ENCODE measurements at regions not wholly inside any gene's neighbourhood (a gene's known extent, or its start where the extent isn't known, plus 50 kb on each side); places are given as distances from the start of the nearest gene placed in this dataset.
"Not testable (repeated sequence)": the region's sequence is repeated elsewhere in the genome, so short reads cannot be mapped to it uniquely, and the experiment has no call there.

GRCh38 chr13:99736541-99736940 lies 235.0 kb downstream of the ZIC5 start:
- WGBS, result 75% methylated on average over 3 of the region's 3 CpGs
- Histone ChIP-seq H3K4me3 (ENCODE audit: low read length) (no peak overlapping the region), H3K27me3 (ENCODE audit: insufficient read depth, low read length) (no peaks in the 10 kb centered on the region)

GRCh38 chr13:99734013-99734693 lies 232.9 kb downstream of the TM9SF2 start:
- Histone ChIP-seq H3K4me3 (ENCODE audit: low read length) (peak overlapping the region; percentile 35; the same call in 1 of the 2 replicates), H3K9ac (ENCODE audit: low read depth, low read length) (peak overlapping the region; percentile 60; the same call in 1 of the 2 replicates), H3K9me3 (ENCODE audit: insufficient read depth, low read depth, low read length) (no peaks in the 10 kb centered on the region), H3K27ac (ENCODE audit: low read depth, low read length) (peak overlapping the region; percentile 53), H3K27me3 (ENCODE audit: insufficient read depth, low read length) (no peaks in the 10 kb centered on the region), H3K36me3 (ENCODE audit: insufficient read depth, low read length) (no peaks in the 10 kb centered on the region), H3K4me1 (ENCODE audit: insufficient read depth, low read length) (peaks cover 49% of the 10 kb centered on the region)
- whole genome bisulfite sequencing, result 22% methylated on average over 6 of the region's 7 CpGs

More at GRCh38 chr13:99736541-99736940, 235.0 kb downstream of the ZIC5 start:
- Histone ChIP-seq H3K36me3 (ENCODE audit: insufficient read depth, low read length) (no peaks in the 10 kb centered on the region), H3K27ac (ENCODE audit: low read depth, low read length) (no peak overlapping the region), H3K9ac (ENCODE audit: low read depth, low read length) (no peak overlapping the region), H3K4me1 (ENCODE audit: insufficient read depth, low read length) (peaks cover 51% of the 10 kb centered on the region), H3K9me3 (ENCODE audit: insufficient read depth, low read depth, low read length) (no peaks in the 10 kb centered on the region)

GRCh38 chr13:99733346-99733745 lies 232.1 kb downstream of the TM9SF2 start:
- H3K27ac ChIP-seq (ENCODE audit: low read depth, low read length), result peak overlapping the region; percentile 53
- H3K9me3 ChIP-seq (ENCODE audit: insufficient read depth, low read depth, low read length), result no peaks in the 10 kb centered on the region
- H3K27me3 ChIP-seq (ENCODE audit: insufficient read depth, low read length), result no peaks in the 10 kb centered on the region
- H3K4me3 ChIP-seq (ENCODE audit: low read length), result no peak overlapping the region
- WGBS, result 92% methylated on average over 7 of the region's 7 CpGs
- no peak overlapping the region for H3K9ac ChIP-seq (ENCODE audit: low read depth, low read length)
- H3K36me3 ChIP-seq (ENCODE audit: insufficient read depth, low read length), result no peaks in the 10 kb centered on the region
- peaks cover 44% of the 10 kb centered on the region for H3K4me1 ChIP-seq (ENCODE audit: insufficient read depth, low read length)

- H3K27ac ChIP-seq (ENCODE audit: low read depth, low read length), result no peak overlapping the region
- no peak overlapping the region for H3K4me3 ChIP-seq (ENCODE audit: low read length)
- H3K9ac ChIP-seq (ENCODE audit: low read depth, low read length), result no peak overlapping the region
- no peaks in the 10 kb centered on the region for H3K36me3 ChIP-seq (ENCODE audit: insufficient read depth, low read length)
- peaks cover 49% of the 10 kb centered on the region for H3K4me1 ChIP-seq (ENCODE audit: insufficient read depth, low read length)
- 46% methylated on average over 4 of the region's 4 CpGs for WGBS
- no peaks in the 10 kb centered on the region for H3K9me3 ChIP-seq (ENCODE audit: insufficient read depth, low read depth, low read length)
- no peaks in the 10 kb centered on the region for H3K27me3 ChIP-seq (ENCODE audit: insufficient read depth, low read length)
These were observed 230.5 kb downstream of the TM9SF2 start for GRCh38 chr13:99731747-99732146.

GRCh38 chr13:99730403-99730802 lies 229.1 kb downstream of the TM9SF2 start:
- no peaks in the 10 kb centered on the region for H3K36me3 ChIP-seq (ENCODE audit: insufficient read depth, low read length)
- no peak overlapping the region for H3K4me3 ChIP-seq (ENCODE audit: low read length)
- no peaks in the 10 kb centered on the region for H3K9me3 ChIP-seq (ENCODE audit: insufficient read depth, low read depth, low read length)
- no peaks in the 10 kb centered on the region for H3K27me3 ChIP-seq (ENCODE audit: insufficient read depth, low read length)
- WGBS, result 93% methylated on average over 11 of the region's 11 CpGs
- H3K27ac ChIP-seq (ENCODE audit: low read depth, low read length), result no peak overlapping the region
- H3K9ac ChIP-seq (ENCODE audit: low read depth, low read length), result no peak overlapping the region
- H3K4me1 ChIP-seq (ENCODE audit: insufficient read depth, low read length), result peaks cover 58% of the 10 kb centered on the region

GRCh38 chr13:99729745-99730144 lies 228.5 kb downstream of the TM9SF2 start:
- no peak overlapping the region for H3K4me3 ChIP-seq (ENCODE audit: low read length)
- H3K27me3 ChIP-seq (ENCODE audit: insufficient read depth, low read length), result no peaks in the 10 kb centered on the region
- peaks cover 62% of the 10 kb centered on the region for H3K4me1 ChIP-seq (ENCODE audit: insufficient read depth, low read length)
- 94% methylated on average over 16 of the region's 16 CpGs for WGBS
- no peaks in the 10 kb centered on the region for H3K9me3 ChIP-seq (ENCODE audit: insufficient read depth, low read depth, low read length)
- no peak overlapping the region for H3K9ac ChIP-seq (ENCODE audit: low read depth, low read length)
- H3K36me3 ChIP-seq (ENCODE audit: insufficient read depth, low read length), result no peaks in the 10 kb centered on the region
- H3K27ac ChIP-seq (ENCODE audit: low read depth, low read length), result no peak overlapping the region

GRCh38 chr13:99727651-99728050 lies 226.4 kb downstream of the TM9SF2 start:
- WGBS, result 91% methylated on average over 6 of the region's 6 CpGs
- H3K9ac ChIP-seq (ENCODE audit: low read depth, low read length); H3K36me3 ChIP-seq (ENCODE audit: insufficient read depth, low read length); H3K4me3 ChIP-seq (ENCODE audit: low read length); H3K27me3 ChIP-seq (ENCODE audit: insufficient read depth, low read length); H3K27ac ChIP-seq (ENCODE audit: low read depth, low read length); H3K9me3 ChIP-seq (ENCODE audit: insufficient read depth, low read depth, low read length): not testable (repeated sequence)
- peaks cover 62% of the 10 kb centered on the region for H3K4me1 ChIP-seq (ENCODE audit: insufficient read depth, low read length)

- peaks cover 62% of the 10 kb centered on the region for H3K4me1 ChIP-seq (ENCODE audit: insufficient read depth, low read length)
- H3K4me3 ChIP-seq (ENCODE audit: low read length), result no peak overlapping the region
- no peaks in the 10 kb centered on the region for H3K27me3 ChIP-seq (ENCODE audit: insufficient read depth, low read length)
- no peak overlapping the region for H3K9ac ChIP-seq (ENCODE audit: low read depth, low read length)
- WGBS, result 58% methylated on average over 10 of the region's 10 CpGs
- peak overlapping the region; percentile 37 for H3K27ac ChIP-seq (ENCODE audit: low read depth, low read length)
- no peaks in the 10 kb centered on the region for H3K9me3 ChIP-seq (ENCODE audit: insufficient read depth, low read depth, low read length)
- no peaks in the 10 kb centered on the region for H3K36me3 ChIP-seq (ENCODE audit: insufficient read depth, low read length)
These were observed 225.1 kb downstream of the TM9SF2 start for GRCh38 chr13:99726282-99726894.

GRCh38 chr13:99725644-99726043 lies 224.4 kb downstream of the TM9SF2 start:
- 83% methylated on average over 11 of the region's 11 CpGs for WGBS
- peak overlapping the region; percentile 14 for H3K27ac ChIP-seq (ENCODE audit: low read depth, low read length)
- H3K4me1 ChIP-seq (ENCODE audit: insufficient read depth, low read length), result peaks cover 64% of the 10 kb centered on the region
- H3K27me3 ChIP-seq (ENCODE audit: insufficient read depth, low read length), result no peaks in the 10 kb centered on the region
- no peaks in the 10 kb centered on the region for H3K9me3 ChIP-seq (ENCODE audit: insufficient read depth, low read depth, low read length)
- H3K36me3 ChIP-seq (ENCODE audit: insufficient read depth, low read length), result no peaks in the 10 kb centered on the region
- H3K9ac ChIP-seq (ENCODE audit: low read depth, low read length), result peak overlapping the region; percentile 34; the same call in 1 of the 2 replicates
- H3K4me3 ChIP-seq (ENCODE audit: low read length), result no peak overlapping the region; the same call in 1 of the 2 replicates

GRCh38 chr13:99724633-99725517 lies 223.6 kb downstream of the TM9SF2 start:
- no peaks in the 10 kb centered on the region for H3K9me3 ChIP-seq (ENCODE audit: insufficient read depth, low read depth, low read length)
- H3K9ac ChIP-seq (ENCODE audit: low read depth, low read length), result peak overlapping the region; percentile 34; the same call in 1 of the 2 replicates
- no peak overlapping the region; the same call in 1 of the 2 replicates for H3K4me3 ChIP-seq (ENCODE audit: low read length)
- H3K4me1 ChIP-seq (ENCODE audit: insufficient read depth, low read length), result peaks cover 70% of the 10 kb centered on the region
- no peaks in the 10 kb centered on the region for H3K36me3 ChIP-seq (ENCODE audit: insufficient read depth, low read length)
- H3K27me3 ChIP-seq (ENCODE audit: insufficient read depth, low read length), result no peaks in the 10 kb centered on the region
- 83% methylated on average over 16 of the region's 16 CpGs for WGBS
- peak overlapping the region; percentile 14 for H3K27ac ChIP-seq (ENCODE audit: low read depth, low read length)

GRCh38 chr13:99723878-99724277 lies 222.6 kb downstream of the TM9SF2 start:
- Histone ChIP-seq H3K9me3 (ENCODE audit: insufficient read depth, low read depth, low read length) (no peaks in the 10 kb centered on the region), H3K4me1 (ENCODE audit: insufficient read depth, low read length) (peaks cover 70% of the 10 kb centered on the region), H3K27me3 (ENCODE audit: insufficient read depth, low read length) (no peaks in the 10 kb centered on the region), H3K9ac (ENCODE audit: low read depth, low read length) (no peak overlapping the region), H3K36me3 (ENCODE audit: insufficient read depth, low read length) (no peaks in the 10 kb centered on the region), H3K27ac (ENCODE audit: low read depth, low read length) (peak overlapping the region; percentile 53), H3K4me3 (ENCODE audit: low read length) (no peak overlapping the region)
- WGBS, result 72% methylated on average over 2 of the region's 3 CpGs

Data from HUES64 (cell line).